Left renal pelvis (tissue), 4 donors: ENCODE measurements at regions not wholly inside any gene's neighbourhood (a gene's known extent, or its start where the extent isn't known, plus 50 kb on each side); places are given as distances from the start of the nearest gene placed in this dataset.
"Not testable (repeated sequence)": the region's sequence is repeated elsewhere in the genome, so short reads cannot be mapped to it uniquely, and the experiment has no call there.

Experiments used
- DNase-seq, 4 donors: peaks; one replicate each; pipeline ENCODE4 v3.0.0-alpha.2; 2013; ENCODE audit warnings: low read depth in 4 of 4, low spot score in 3 of 4

DNA sequence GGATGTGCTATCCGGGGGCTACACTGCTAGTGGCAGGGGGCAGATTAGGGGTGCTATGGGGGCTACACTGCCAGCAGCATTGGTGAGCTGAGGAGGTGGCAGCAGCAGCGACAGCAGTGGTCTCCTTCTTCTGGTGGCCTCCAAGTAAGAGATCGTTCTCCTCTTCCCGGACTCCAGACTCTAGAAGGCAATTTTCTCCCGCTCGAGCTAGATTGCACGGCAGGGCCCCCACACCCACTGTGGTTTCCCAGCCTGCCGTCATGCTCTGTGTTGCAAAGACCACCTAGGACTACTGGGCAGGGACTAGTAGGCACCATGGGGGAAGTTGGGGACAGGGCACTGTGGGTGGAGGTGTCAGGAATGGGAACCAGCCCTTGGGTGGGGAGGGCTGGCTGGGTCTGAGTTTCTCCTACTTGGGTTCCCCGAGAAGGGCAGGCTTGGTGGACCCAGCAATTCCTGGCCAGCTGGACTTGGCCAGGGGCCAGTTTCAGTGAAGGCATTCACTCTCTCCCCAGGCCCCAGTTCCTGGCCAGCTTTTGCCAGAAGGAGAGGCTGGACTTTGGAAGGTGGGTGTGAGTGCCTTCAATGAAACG lies 203.4 kb upstream of the WSB1 start:
- not testable (repeated sequence) for DNase-seq

DNA sequence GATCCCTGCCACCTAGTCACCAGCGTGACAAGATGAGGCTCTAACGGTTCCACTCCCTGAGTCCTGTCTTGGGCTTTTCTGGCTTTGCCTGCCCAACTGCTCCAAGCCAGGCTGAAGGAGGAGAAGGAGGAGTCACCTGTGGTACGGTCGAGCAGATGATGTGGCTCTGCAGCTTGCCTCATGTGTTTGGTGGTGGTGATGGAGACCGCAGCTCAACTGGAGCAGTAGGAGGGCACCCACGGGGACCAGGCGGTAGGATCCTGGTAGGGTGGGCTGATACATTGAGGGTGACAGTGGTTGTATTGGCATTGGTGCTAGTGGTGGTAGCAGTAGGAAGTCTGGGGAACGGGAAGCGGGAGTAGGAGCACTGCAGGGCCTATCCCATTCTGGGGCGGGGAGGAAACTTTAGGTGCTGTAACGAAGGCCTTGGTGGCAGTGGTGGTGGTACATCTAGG lies 202.8 kb upstream of the WSB1 start:
- DNase-seq, result no peak

DNA sequence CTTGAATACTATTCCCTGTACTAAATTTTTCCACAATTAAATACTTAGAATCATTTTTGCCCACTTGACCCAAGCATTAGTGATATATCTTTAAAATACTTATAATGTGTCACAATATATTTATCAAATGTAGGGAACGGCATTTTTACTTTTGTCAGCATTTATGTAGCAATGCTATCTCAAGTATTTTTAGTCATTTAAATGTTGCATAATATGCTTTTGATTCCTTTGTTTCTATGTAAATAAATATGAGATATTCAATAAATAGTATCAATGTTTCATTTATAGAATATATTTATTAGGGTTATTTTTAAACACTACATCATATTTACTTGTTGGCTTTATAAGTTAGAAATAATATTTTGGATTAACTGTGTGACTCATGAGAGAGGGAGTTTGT lies 199.7 kb upstream of the WSB1 start:
- DNase-seq, result not testable (repeated sequence)

DNA sequence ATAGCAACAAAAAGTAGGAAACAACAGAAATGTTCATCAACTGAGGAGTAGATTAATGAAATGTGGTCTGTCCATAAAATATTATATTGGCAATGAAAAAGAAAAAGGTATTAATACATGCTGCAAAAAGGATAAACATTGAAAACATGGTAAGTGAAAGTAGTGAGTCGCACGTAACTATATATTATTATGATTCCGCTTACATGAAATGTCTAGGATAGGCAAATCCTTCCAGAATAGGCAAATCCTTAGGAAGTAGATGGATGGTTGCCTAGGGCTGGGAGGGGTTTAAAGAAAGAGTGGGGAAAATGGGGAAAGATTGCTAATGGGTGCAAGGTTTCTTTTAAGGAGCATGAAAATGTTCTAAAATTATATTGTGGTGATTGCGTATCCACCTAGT lies 198.1 kb upstream of the WSB1 start:
- not testable (repeated sequence) for DNase-seq

DNA sequence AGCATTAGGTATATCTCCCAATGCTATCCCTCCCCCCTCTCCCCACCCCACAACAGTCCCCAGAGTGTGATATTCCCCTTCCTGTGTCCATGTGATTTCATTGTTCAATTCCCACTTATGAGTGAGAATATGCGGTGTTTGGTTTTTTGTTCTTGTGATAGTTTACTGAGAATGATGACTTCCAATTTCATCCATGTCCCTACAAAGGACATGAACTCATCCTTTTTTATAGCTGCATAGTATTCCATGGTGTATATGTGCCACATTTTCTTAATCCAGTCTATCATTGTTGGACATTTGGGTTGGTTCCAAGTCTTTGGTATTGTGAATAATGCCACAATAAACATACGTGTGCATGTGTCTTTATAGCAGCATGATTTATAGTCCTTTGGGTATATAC lies 194.6 kb upstream of the WSB1 start:
- DNase-seq, result not testable (repeated sequence)

DNA sequence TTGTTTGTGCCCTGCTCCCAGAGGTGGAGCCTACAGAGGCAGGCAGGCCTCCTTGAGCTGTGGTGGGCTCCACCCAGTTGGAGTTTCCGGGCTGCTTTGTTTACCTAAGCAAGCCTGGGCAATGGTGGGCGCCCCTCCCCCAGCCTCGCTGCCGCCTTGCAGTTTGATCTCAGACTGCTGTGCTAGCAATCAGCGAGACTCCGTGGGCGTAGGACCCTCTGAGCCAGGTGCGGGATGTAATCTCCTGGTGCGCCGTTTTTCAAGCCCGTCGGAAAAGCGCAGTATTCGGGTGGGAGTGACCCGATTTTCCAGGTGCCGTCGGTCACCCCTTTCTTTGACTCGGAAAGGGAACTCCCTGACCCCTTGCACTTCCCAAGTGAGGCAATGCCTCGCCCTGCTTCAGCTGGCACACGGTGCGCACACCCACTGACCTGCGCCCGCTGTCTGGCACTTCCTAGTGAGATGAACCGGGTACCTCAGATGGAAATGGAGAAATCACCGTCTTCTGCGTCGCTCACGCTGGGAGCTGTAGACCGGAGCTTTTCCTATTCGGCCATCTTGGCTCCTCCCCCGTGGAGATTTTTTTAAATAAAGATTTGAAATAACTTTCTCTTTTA lies 189.2 kb upstream of the WSB1 start:
- DNase-seq, result not testable (repeated sequence)

- no peak for DNase-seq
Observed at GRCh38 chr17:27105636-27106035, 188.3 kb upstream of the WSB1 start.

GRCh38 chr17:27106347-27106981 lies 187.4 kb upstream of the WSB1 start:
- no peak for DNase-seq

GRCh38 chr17:27106982-27107360 lies 186.9 kb upstream of the WSB1 start:
- DNase-seq, result no peak

- DNase-seq, result not testable (repeated sequence)
Observed at GRCh38 chr17:27107386-27108328, 186.3 kb upstream of the WSB1 start.

- DNase-seq, result no peak
Observed at GRCh38 chr17:27109346-27109745, 184.6 kb upstream of the WSB1 start.

DNA sequence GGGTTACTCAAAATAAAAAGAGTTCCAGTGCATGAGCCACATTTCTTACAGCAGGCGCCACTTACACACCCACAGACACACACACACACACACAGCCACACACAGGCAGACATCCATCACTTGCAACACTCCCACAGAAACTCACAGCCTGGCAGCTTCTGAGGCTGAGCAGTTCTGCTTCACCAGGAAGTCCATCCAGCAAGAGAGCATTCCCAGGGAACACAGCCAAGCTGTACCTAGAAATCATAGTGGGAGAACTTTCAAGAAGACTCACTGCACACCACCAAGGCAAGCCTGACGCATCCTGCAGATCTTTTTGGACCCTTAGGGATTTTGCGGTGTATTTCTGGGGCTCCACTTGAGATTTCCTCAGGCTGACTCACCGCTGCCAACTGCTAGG lies 140.9 kb upstream of the WSB1 start:
- no peak for DNase-seq

- no peak for DNase-seq
Observed at GRCh38 chr17:27155866-27156265, 138.0 kb upstream of the WSB1 start.

GRCh38 chr17:27157297-27157696 lies 136.6 kb upstream of the WSB1 start:
- no peak for DNase-seq

GRCh38 chr17:27157898-27158297 lies 136.0 kb upstream of the WSB1 start:
- DNase-seq, result no peak

- no peak for DNase-seq
Observed at GRCh38 chr17:27158382-27158781, 135.5 kb upstream of the WSB1 start.

GRCh38 chr17:27180322-27180721 lies 113.6 kb upstream of the WSB1 start:
- no peak for DNase-seq

DNA sequence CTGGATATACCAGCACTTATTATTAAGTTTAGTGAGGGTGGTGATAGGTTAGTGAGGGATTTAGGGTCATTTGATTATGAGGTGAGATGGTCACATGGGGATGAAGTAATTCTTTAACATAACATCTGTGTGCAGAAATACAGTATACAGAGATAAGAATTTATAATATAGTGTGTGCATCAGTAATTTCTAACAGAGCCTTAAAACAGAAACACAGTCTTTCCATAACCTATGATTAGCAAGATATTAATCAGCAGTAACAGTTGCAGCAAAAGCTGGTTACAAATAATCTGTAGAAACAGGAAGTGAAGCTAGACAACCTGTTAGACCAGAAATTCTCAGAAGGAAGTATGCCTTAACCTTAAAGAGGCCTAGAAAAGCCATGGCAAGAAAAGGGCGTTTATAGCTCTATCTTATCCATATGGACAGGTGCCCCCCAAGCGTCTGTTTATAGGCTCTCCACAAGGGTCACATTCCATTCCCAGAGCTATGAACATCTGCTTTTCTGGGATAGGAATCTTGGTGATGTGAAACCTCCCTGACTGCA lies 112.5 kb upstream of the WSB1 start:
- DNase-seq, result not testable (repeated sequence)

DNA sequence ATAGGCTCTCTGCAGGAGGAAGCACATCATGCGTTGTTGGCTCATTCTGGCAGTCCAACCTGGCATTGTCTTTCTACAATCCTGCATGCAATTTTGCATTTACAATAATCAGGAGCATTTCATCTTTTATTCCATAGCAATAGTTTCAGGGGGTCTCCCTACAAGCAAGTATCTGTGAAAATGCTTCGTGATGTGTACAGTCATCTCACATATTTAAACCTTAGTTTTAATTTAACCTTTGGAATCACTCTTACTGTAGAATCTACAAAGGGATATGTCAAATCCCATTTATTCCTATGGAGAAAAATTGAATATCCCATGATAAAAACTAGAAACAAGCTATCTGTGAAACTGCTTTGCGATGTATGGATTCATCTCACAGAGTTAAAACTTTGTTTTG lies 112.0 kb upstream of the WSB1 start:
- DNase-seq, result no peak

DNA sequence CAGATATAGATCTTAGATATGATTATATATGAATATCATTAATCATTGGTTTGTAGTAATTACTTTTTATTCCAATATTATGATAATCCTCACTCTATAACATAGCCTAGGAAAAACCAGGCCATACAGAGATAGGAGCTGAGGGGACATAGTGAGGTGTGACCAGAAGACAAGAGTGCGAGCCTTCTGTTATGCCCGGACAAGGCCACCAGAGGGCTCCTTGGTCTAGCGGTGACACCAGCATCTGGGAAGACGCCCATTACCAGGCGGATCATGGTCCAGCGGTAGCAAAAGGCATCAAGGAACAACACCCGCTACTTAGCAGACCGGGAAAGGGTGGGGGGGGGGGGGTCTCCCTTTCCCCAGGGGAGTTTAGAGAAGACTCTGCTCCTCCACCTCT lies 96.4 kb upstream of the WSB1 start:
- not testable (repeated sequence) for DNase-seq

DNA sequence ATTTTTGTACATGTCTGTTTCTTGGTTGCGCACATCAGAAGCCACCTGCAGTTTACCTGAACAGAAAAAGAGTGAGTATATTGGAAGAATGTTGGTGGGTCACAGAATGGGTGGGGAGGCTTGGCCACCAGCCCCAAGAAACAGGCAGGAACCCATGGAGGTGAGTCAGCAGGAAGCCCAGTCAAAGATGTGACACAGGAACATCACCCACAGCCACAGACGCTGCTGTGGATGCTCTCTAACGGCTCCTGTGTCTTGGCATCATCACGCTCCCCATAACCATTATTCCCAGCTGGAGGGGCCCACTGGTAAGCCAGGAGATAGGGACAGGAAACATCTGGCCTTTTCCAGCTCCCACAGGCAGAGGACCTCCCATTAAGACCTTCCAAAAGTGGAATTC lies 94.0 kb upstream of the WSB1 start:
- DNase-seq, result no peak
